ENCODE measurements at regions not wholly inside any gene's neighbourhood (a gene's known extent, or its start where the extent isn't known, plus 50 kb on each side); places are given as distances from the start of the nearest gene placed in this dataset.
A peak's percentile ranks its signal among the peaks of the same experiment; 100 is the strongest.

- no peak for TF ChIP-seq ATF6 (CRISPR knock-in tag; conservative IDR thresholded peaks at IDR 0.05)
- TF ChIP-seq ZSCAN30 (CRISPR knock-in tag; IDR thresholded peaks at IDR 0.05): no peak
- no peak for TF ChIP-seq ZBED4 (CRISPR knock-in tag; IDR thresholded peaks at IDR 0.05; ENCODE audit: borderline replicate concordance)
- TF ChIP-seq GMEB2 (CRISPR knock-in tag; IDR thresholded peaks at IDR 0.05; ENCODE audit: low read depth): no peak
- no peak for TF ChIP-seq SNAI1 (CRISPR knock-in tag; IDR thresholded peaks at IDR 0.05; ENCODE audit: borderline replicate concordance)
- no peak for TF ChIP-seq ZNF484 (CRISPR knock-in tag; IDR thresholded peaks at IDR 0.05; ENCODE audit: borderline replicate concordance, low read depth)
- no peak for TF ChIP-seq KLF13 (CRISPR knock-in tag; IDR thresholded peaks at IDR 0.05)
- no peak for TF ChIP-seq ISX (CRISPR knock-in tag; conservative IDR thresholded peaks at IDR 0.05)
- TF ChIP-seq AHR (CRISPR knock-in tag; IDR thresholded peaks at IDR 0.05): no peak
- TF ChIP-seq MAFG (CRISPR knock-in tag; IDR thresholded peaks at IDR 0.05): no peak
- TF ChIP-seq SIN3B (IDR thresholded peaks at IDR 0.05; ENCODE audit: low read length): no peak
- TF ChIP-seq ZNF646 (CRISPR knock-in tag; IDR thresholded peaks at IDR 0.05): no peak
- no peak for TF ChIP-seq DNMT3B (CRISPR knock-in tag; conservative IDR thresholded peaks at IDR 0.05)
- TF ChIP-seq EHMT2 (IDR thresholded peaks at IDR 0.05; ENCODE audit: borderline replicate concordance, low read depth, low read length): no peak
- 0 out of 2 replicates have a peak, but pooled peaks have one; percentile 11 for TF ChIP-seq PHF8 (CRISPR knock-in tag; IDR thresholded peaks at IDR 0.05)
Observed at GRCh38 chr6:27806981-27807440, 105.2 kb downstream of the OR2B2 start (continued).

Measured in HepG2 (cell line).